H1 (cell line): ENCODE measurements at regions not wholly inside any gene's neighbourhood (a gene's known extent, or its start where the extent isn't known, plus 50 kb on each side); places are given as distances from the start of the nearest gene placed in this dataset.

Source experiments
- CTCF ChIA-PET: fragments of 300-600 bp; sonication (Branson Sonifier 250); formaldehyde crosslinking; loops from one replicate; lab custom pipeline; 2021; ENCODE audit not compliant: partially characterized antibody; lab: Charles Lee
- POLR2A ChIA-PET: fragments of 300-600 bp; sonication (Branson Sonifier 250); formaldehyde crosslinking; loops from one replicate; lab custom pipeline; 2021; ENCODE audit warnings: inconsistent platforms; ENCODE audit not compliant: partially characterized antibody; lab: Charles Lee
- DNase-seq, 2 experiments: peaks; one replicate each; pipeline versions ENCODE4 v3.0.0 to v3.0.0-alpha.2; 2010 to 2022; ENCODE audit warnings: low spot score in 2 of 2, low read depth in 1 of 2, mixed read lengths in 1 of 2
- FAIRE-seq: peaks from 2 replicates; lab custom pipeline; 2011; peaks lifted over from hg19 to GRCh38; lab: Jason Lieb, UNC
- H2AFZ ChIP-seq: 2 replicates; pipeline ENCODE4 v1.8.1; 2012; ENCODE audit warnings: low read length, inconsistent platforms
- H2AK5ac ChIP-seq: 2 replicates; pipeline ENCODE4 v1.6.1; 2013; ENCODE audit warnings: low read depth, low read length
- H2BK120ac ChIP-seq: replicated peaks from 2 replicates; pipeline ENCODE3; 2013; ENCODE audit warnings: low read depth, low read length, inconsistent platforms
- H2BK12ac ChIP-seq: 2 replicates; pipeline ENCODE4 v1.6.1; 2013; ENCODE audit warnings: low read depth, low read length
- H2BK15ac ChIP-seq: 2 replicates; pipeline ENCODE4 v1.6.1; 2013; ENCODE audit warnings: low read length
- H2BK20ac ChIP-seq: 2 replicates; pipeline ENCODE4 v1.6.1; 2013; ENCODE audit warnings: low read length
- H2BK5ac ChIP-seq: 2 replicates; pipeline ENCODE4 v1.6.1; 2013; ENCODE audit warnings: low read depth, low read length
- H3K14ac ChIP-seq: 2 replicates; pipeline ENCODE4 v1.6.1; 2013; ENCODE audit warnings: inconsistent platforms; ENCODE audit not compliant: insufficient read length
- H3K18ac ChIP-seq: 2 replicates; pipeline ENCODE4 v1.6.1; 2013; ENCODE audit warnings: low read length; ENCODE audit errors: extremely low read depth
- H3K23ac ChIP-seq: 2 replicates; pipeline ENCODE4 v1.6.1; 2013; ENCODE audit warnings: inconsistent platforms; ENCODE audit not compliant: insufficient read length
- H3K23me2 ChIP-seq: 2 replicates; pipeline ENCODE4 v1.6.1; 2013; ENCODE audit warnings: low read depth, low read length
- H3K27ac ChIP-seq: 2 replicates; pipeline ENCODE4 v1.6.1; 2011; ENCODE audit warnings: low read depth, low read length, inconsistent platforms
- H3K27me3 ChIP-seq, 4 experiments: replicated peaks in 1 of 4; 1 replicate in 1 of 4; 2 replicates in 3 of 4; pipeline versions ENCODE4 v1.6.1 to v1.8.1; 2011 to 2013; ENCODE audit warnings: low read length in 3 of 4, mild to moderate bottlenecking in 3 of 4, inconsistent platforms in 2 of 4, mixed read lengths in 2 of 4, moderate library complexity in 1 of 4; ENCODE audit not compliant: control insufficient read depth in 3 of 4, insufficient read depth in 3 of 4; ENCODE audit errors: extremely low read depth in 1 of 4
- H3K36me3 ChIP-seq, 4 experiments: 2 replicates each; pipeline versions ENCODE4 v1.6.1 to v1.8.1; 2011 to 2013; ENCODE audit warnings: mild to moderate bottlenecking in 4 of 4, low read length in 3 of 4, moderate library complexity in 2 of 4, control low read depth in 1 of 4, inconsistent platforms in 1 of 4; ENCODE audit not compliant: insufficient read depth in 4 of 4, control insufficient read depth in 2 of 4
- H3K4ac ChIP-seq: replicated peaks from 2 replicates; pipeline ENCODE3; 2013; ENCODE audit warnings: low read length, low read depth, mixed read lengths, inconsistent platforms; ENCODE audit not compliant: insufficient read length
- H3K4me1 ChIP-seq, 4 experiments: replicated peaks in 1 of 4; 1 replicate in 1 of 4; 2 replicates in 3 of 4; pipeline versions ENCODE4 v1.6.1 to v1.8.1; 2011 to 2013; ENCODE audit warnings: low read length in 3 of 4, inconsistent platforms in 2 of 4, mixed read lengths in 1 of 4; ENCODE audit not compliant: insufficient read depth in 4 of 4, control insufficient read depth in 3 of 4
- H3K4me2 ChIP-seq, 2 experiments: 2 replicates each; pipeline versions ENCODE4 v1.6.1 to v1.8.1; 2011 to 2013; ENCODE audit warnings: low read depth in 2 of 2, low read length in 2 of 2, control low read depth in 1 of 2, inconsistent platforms in 1 of 2, mild to moderate bottlenecking in 1 of 2; ENCODE audit not compliant: insufficient read depth in 1 of 2
- H3K4me3 ChIP-seq, 4 experiments: fragments of 200-600, 300-600 bp in 1 of 4; sonication (generic), shearing (Covaris generic), sonication (Bioruptor Twin) in 1 of 4; 2 replicates each; pipeline versions ENCODE4 v1.5.1 to v1.8.1; 2011 to 2016; ENCODE audit warnings: low read length in 4 of 4, low read depth in 3 of 4, control low read depth in 2 of 4, inconsistent platforms in 2 of 4, mild to moderate bottlenecking in 2 of 4, mixed read lengths in 1 of 4, moderate library complexity in 1 of 4; ENCODE audit not compliant: insufficient read depth in 2 of 4; ENCODE audit errors: extremely low read depth in 1 of 4
- H3K56ac ChIP-seq: replicated peaks from 2 replicates; pipeline ENCODE3; 2013; ENCODE audit warnings: low read depth, mild to moderate bottlenecking, mixed read lengths, low read length, inconsistent platforms; ENCODE audit not compliant: insufficient read length
- H3K79me1 ChIP-seq: 2 replicates; pipeline ENCODE4 v1.6.1; 2013; ENCODE audit warnings: low read depth, low read length, control low read depth
- H3K79me2 ChIP-seq, 2 experiments: 2 replicates each; pipeline versions ENCODE4 v1.6.1 to v1.8.1; 2012 to 2013; ENCODE audit warnings: low read length in 2 of 2, mild to moderate bottlenecking in 2 of 2, inconsistent platforms in 1 of 2; ENCODE audit not compliant: insufficient read depth in 2 of 2, control insufficient read depth in 1 of 2
- H3K9ac ChIP-seq, 4 experiments: replicated peaks in 1 of 4; 1 replicate in 1 of 4; 2 replicates in 3 of 4; pipeline versions ENCODE4 v1.6.1 to v1.8.1; 2011 to 2013; ENCODE audit warnings: low read depth in 3 of 4, low read length in 3 of 4, control low read depth in 2 of 4, mild to moderate bottlenecking in 2 of 4, moderate library complexity in 2 of 4, inconsistent platforms in 1 of 4; ENCODE audit errors: extremely low read depth in 1 of 4
- H3K9me3 ChIP-seq, 2 experiments: 2 replicates each; pipeline versions ENCODE4 v1.6.1 to v1.8.1; 2012 to 2013; ENCODE audit warnings: mild to moderate bottlenecking in 2 of 2, moderate library complexity in 2 of 2, control low read depth in 1 of 2, inconsistent platforms in 1 of 2, low read depth in 1 of 2, low read length in 1 of 2, mixed read lengths in 1 of 2; ENCODE audit not compliant: insufficient read depth in 2 of 2
- H4K20me1 ChIP-seq, 2 experiments: replicated peaks in 1 of 2; 2 replicates each; pipeline versions ENCODE3 to v1.8.1; 2011 to 2013; ENCODE audit warnings: inconsistent platforms in 2 of 2, low read length in 2 of 2, mild to moderate bottlenecking in 1 of 2; ENCODE audit not compliant: insufficient read depth in 2 of 2, control insufficient read depth in 1 of 2
- H4K5ac ChIP-seq: 2 replicates; pipeline ENCODE4 v1.6.1; 2013; ENCODE audit warnings: low read length, low read depth, mixed read lengths, inconsistent platforms; ENCODE audit not compliant: insufficient read length
- H4K8ac ChIP-seq: 2 replicates; pipeline ENCODE4 v1.8.0; 2013; ENCODE audit warnings: mild to moderate bottlenecking, moderate library complexity, low read length, inconsistent platforms; ENCODE audit not compliant: insufficient read depth; ENCODE audit errors: extremely low read depth
- H4K91ac ChIP-seq: replicated peaks from 2 replicates; pipeline ENCODE3; 2013; ENCODE audit warnings: low read length, mixed read lengths, inconsistent platforms; ENCODE audit not compliant: insufficient read length
- NANOG ChIP-seq: IDR thresholded peaks from 2 replicates; pipeline ENCODE4 v1.6.1; 2011; ENCODE audit warnings: low read length, low read depth, mild to moderate bottlenecking, inconsistent platforms; ENCODE audit not compliant: insufficient read depth, poor library complexity, severe bottlenecking
- SAP30 ChIP-seq: fragments of 300-600 bp; sonication (generic); IDR thresholded peaks from 2 replicates; pipeline ENCODE4 v1.7.1; 2012; ENCODE audit warnings: low read length, moderate library complexity, mild to moderate bottlenecking, inconsistent platforms; ENCODE audit not compliant: insufficient read depth, insufficient replicate concordance
- USF2 ChIP-seq: IDR thresholded peaks from 2 replicates; pipeline ENCODE4 v1.6.1; 2011; ENCODE audit warnings: low read length, improper control_type of control experiment
- YY1 ChIP-seq: IDR thresholded peaks from 2 replicates; pipeline ENCODE4 v1.6.1; 2011; ENCODE audit warnings: low read depth, mild to moderate bottlenecking, low read length
- WGBS, 2 experiments: shearing (Covaris generic) in 1 of 2; methylation state at CpG; one replicate each; pipeline versions ENCODE4 v1.1.6 to v1.1.7; 2013 to 2015; ENCODE audit warnings: low lambda C conversion rate in 2 of 2, mixed read lengths in 2 of 2, inconsistent platforms in 1 of 2, low coverage in 1 of 2, missing lambda C conversion rate in 1 of 2; ENCODE audit not compliant: insufficient replicate concordance in 2 of 2, insufficient coverage in 1 of 2, insufficient read length in 1 of 2; ENCODE audit errors: extremely low coverage in 1 of 2, missing lambda C conversion rate in 1 of 2; 5-methylcytosine and 5-hydroxymethylcytosine counted together

- Histone ChIP-seq H3K9ac (no peak overlapping the region), H3K27me3 (no peaks in the 10 kb centered on the region), H3K79me2 (no peaks in the 10 kb centered on the region), H3K4me2 (no peak overlapping the region), H3K23me2 (no peaks in the 10 kb centered on the region), H3K4ac (no peak overlapping the region), H2BK12ac (no peak overlapping the region), H2BK5ac (no peak overlapping the region), H3K18ac (no peak overlapping the region), H3K56ac (no peak overlapping the region), H3K4me1 (no peaks in the 10 kb centered on the region; a peak in 1 of 7 replicates), H3K4me3 (no peak overlapping the region), H3K27ac (no peak overlapping the region), H3K14ac (no peak overlapping the region), H2BK120ac (no peak overlapping the region), H4K91ac (no peak overlapping the region), H2BK20ac (no peak overlapping the region), H2AFZ (no peak overlapping the region), H3K23ac (no peak overlapping the region), H2AK5ac (no peak overlapping the region), H3K9me3 (peaks cover 2 to 6% of the 10 kb centered on the region in 2 experiments; a peak in 2 of 4 replicates), H2BK15ac (no peak overlapping the region), H4K5ac (no peak overlapping the region), H3K79me1 (no peaks in the 10 kb centered on the region), H3K36me3 (no peaks in the 10 kb centered on the region), H4K20me1 (no peaks in the 10 kb centered on the region), H4K8ac (no peak overlapping the region)
- FAIRE-seq (no peak), DNase-seq (no peak)
- 89% methylated on average over 12 of the region's 12 CpGs; no CpG with 5 or more reads in 1 of the 2 experiments for WGBS, 2 experiments
- TF ChIP-seq SAP30 (no peak), YY1 (no peak), USF2 (no peak), NANOG (no peak)
- CTCF ChIA-PET = interaction anchor here (0.6 kb wide), 1 partner anchor 804 kb away, joined by 3 read pairs; no protein-coding TSS in a partner anchor
- POLR2A ChIA-PET = no interaction called here
Observed at GRCh38 chr14:101049511-101049910, 146.0 kb upstream of the RTL1 start.
